IPS DF 6.9 (cell line): ENCODE measurements at regions not wholly inside any gene's neighbourhood (a gene's known extent, or its start where the extent isn't known, plus 50 kb on each side); places are given as distances from the start of the nearest gene placed in this dataset.
"Not testable (repeated sequence)": the region's sequence is repeated elsewhere in the genome, so short reads cannot be mapped to it uniquely, and the experiment has no call there.

ENCODE experiments used
- DNase-seq: peaks from one replicate; pipeline ENCODE4 v3.0.0-alpha.2; 2013; ENCODE audit warnings: low read depth, low spot score
- H3K27ac ChIP-seq: one replicate; pipeline ENCODE4 v1.5.1; 2013; ENCODE audit warnings: low read length, control low read depth
- H3K27me3 ChIP-seq: 2 replicates; pipeline ENCODE4 v1.6.1; 2013; ENCODE audit warnings: mild to moderate bottlenecking, low read length; ENCODE audit not compliant: control insufficient read depth, insufficient read depth
- H3K36me3 ChIP-seq: 2 replicates; pipeline ENCODE4 v1.6.1; 2013; ENCODE audit warnings: low read length; ENCODE audit not compliant: control insufficient read depth, insufficient read depth
- H3K4me1 ChIP-seq: 2 replicates; pipeline ENCODE4 v1.6.1; 2013; ENCODE audit warnings: low read length; ENCODE audit not compliant: control insufficient read depth, insufficient read depth
- H3K4me3 ChIP-seq: 2 replicates; pipeline ENCODE4 v1.5.1; 2013; ENCODE audit warnings: mild to moderate bottlenecking, low read length
- H3K9me3 ChIP-seq: 2 replicates; pipeline ENCODE4 v1.6.1; 2013; ENCODE audit warnings: low read length, inconsistent platforms; ENCODE audit not compliant: control insufficient read depth, insufficient read depth
- WGBS: extraction: QIAGEN DNeasy Blood & Tissue Kit; methylation state at CpG from one replicate; pipeline ENCODE4 v1.1.7; 2013; ENCODE audit warnings: mixed read lengths, missing lambda C conversion rate; ENCODE audit not compliant: insufficient read length, insufficient coverage; 5-methylcytosine and 5-hydroxymethylcytosine counted together

DNA sequence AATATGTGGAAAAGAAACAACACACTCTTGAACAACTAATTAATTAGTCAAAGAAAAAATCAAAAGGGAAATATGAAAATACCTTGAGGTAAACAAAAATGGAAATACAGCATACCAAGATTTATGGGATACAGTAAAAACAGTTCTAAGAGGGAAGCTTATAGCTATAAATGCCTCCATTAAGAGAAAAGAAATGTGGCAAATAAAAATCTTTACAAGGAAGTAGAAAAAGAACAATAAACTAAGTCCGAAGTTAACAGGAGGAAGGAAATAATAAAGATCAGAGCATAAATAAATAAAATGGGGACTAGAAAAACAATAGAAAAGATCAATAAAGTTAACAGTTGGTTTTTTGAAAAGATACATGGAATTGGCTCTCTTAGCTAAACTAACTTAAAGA, 267.8 kb upstream of the NRP1 start:
- DNase-seq, result no peak
- Histone ChIP-seq H3K9me3 (no peaks in the 10 kb centered on the region), H3K4me3 (no peak overlapping the region), H3K27me3 (no peaks in the 10 kb centered on the region), H3K27ac (no peak overlapping the region), H3K36me3 (no peaks in the 10 kb centered on the region), H3K4me1 (no peaks in the 10 kb centered on the region)
- WGBS, result no CpG with 5 or more reads among the region's 1 CpG

DNA sequence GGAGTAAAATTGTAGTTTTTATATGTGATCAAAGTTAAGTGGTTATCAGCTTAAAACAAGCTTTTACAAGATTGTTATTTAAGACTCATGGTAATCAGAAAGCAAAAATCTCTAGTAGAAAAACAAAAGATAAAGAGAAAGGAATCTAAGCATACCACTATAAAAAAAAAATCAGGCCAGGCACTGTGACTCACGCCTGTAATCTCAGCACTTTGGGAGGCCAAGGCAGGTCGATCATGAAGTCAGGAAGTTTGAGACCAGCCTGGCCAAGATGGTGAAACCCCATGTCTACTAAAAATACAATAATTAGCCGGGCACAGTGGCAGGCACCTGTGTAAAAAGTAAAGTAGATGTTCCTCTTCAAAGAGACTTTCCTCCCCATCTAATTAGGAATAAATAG, 265.9 kb upstream of the NRP1 start:
- Histone ChIP-seq H3K4me3 (no peak overlapping the region), H3K27ac (no peak overlapping the region), H3K9me3 (no peaks in the 10 kb centered on the region), H3K36me3 (no peaks in the 10 kb centered on the region), H3K4me1 (no peaks in the 10 kb centered on the region), H3K27me3 (no peaks in the 10 kb centered on the region)
- DNase-seq, result no peak
- no CpG with 5 or more reads among the region's 3 CpGs for WGBS

DNA sequence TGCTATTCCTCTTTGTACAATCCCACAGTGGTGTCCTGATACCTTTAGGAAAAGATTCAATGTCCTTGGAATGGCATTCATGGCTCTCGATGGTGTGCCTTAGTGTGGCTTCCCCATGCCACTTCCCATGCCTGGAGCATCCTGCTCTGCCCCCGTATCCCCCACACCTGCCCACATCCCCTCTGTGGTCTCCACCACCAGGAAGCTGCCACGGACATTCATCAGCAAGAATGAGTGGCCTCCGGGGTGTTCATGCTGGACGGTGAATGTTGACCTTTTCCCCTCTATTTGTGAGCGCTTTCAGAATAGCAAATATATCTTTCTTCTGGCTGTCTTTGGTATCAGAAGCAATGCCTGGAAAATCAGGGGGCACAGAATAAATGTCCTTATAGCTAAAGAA, 262.0 kb upstream of the NRP1 start:
- no CpG with 5 or more reads among the region's 6 CpGs for WGBS
- no peaks in the 10 kb centered on the region for H3K27me3 ChIP-seq
- H3K4me3 ChIP-seq, result no peak overlapping the region
- H3K9me3 ChIP-seq, result no peaks in the 10 kb centered on the region
- H3K27ac ChIP-seq, result no peak overlapping the region
- no peak for DNase-seq
- H3K36me3 ChIP-seq, result no peaks in the 10 kb centered on the region
- H3K4me1 ChIP-seq, result no peaks in the 10 kb centered on the region

DNA sequence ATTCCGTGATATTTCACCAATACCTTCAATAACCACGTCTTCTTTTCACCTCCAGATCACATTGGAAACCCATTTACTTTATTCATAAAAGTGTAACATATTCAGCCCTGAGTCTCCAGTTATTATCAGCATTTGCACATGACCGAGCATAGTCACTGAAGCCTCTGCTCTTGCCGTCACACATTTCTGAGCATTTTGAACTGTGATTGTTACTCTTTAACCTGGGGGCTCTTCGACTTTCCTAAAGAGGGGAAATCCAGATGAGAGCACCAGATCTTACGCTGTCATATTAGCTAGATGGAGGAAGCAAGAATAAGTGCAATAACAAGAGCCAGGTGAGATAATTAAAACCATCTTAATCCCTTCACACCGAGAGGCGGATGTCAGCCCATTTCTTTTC, 260.0 kb upstream of the NRP1 start:
- Histone ChIP-seq H3K4me3 (no peak overlapping the region), H3K4me1 (no peaks in the 10 kb centered on the region), H3K27me3 (no peaks in the 10 kb centered on the region), H3K27ac (no peak overlapping the region), H3K9me3 (no peaks in the 10 kb centered on the region), H3K36me3 (no peaks in the 10 kb centered on the region)
- WGBS, result 100% methylated on average over 1 of the region's 8 CpGs
- DNase-seq, result no peak

DNA sequence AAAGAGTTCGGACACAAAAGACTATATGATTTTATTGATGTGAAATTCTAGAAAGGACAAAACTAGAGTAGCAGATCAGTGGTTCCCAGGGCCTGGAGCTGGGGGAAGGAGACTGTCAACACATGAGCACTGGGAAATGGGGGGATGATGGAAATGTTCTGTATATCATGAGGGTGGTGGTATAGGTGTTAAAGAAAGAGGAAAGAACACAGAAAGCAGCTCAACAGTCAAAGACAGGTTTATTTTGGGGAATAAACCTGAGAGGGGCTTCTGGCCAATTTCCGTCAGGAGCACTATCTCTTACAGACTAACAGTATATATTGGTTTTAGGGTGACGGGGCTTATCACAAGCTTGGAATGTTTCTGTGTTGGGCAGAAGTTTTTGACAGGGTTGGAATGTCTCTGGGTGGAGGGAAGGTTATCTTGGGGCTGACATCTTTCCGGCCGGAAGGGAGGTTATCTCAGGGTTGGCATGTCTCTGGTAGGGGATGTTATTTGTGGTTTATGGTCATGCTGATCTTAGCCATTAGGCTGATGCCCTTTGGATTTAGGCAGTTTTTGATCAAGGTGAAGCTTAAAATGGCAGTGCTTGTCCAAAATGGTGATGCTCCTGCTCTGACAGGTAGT, 254.6 kb upstream of the NRP1 start:
- H3K36me3 ChIP-seq, result no peaks in the 10 kb centered on the region
- H3K27ac ChIP-seq, result no peak overlapping the region
- no peak overlapping the region for H3K4me3 ChIP-seq
- no peaks in the 10 kb centered on the region; the same call in 1 of the 2 replicates for H3K9me3 ChIP-seq
- no peaks in the 10 kb centered on the region for H3K4me1 ChIP-seq
- DNase-seq, result no peak
- H3K27me3 ChIP-seq, result no peaks in the 10 kb centered on the region
- WGBS, result no CpG with 5 or more reads among the region's 5 CpGs

DNA sequence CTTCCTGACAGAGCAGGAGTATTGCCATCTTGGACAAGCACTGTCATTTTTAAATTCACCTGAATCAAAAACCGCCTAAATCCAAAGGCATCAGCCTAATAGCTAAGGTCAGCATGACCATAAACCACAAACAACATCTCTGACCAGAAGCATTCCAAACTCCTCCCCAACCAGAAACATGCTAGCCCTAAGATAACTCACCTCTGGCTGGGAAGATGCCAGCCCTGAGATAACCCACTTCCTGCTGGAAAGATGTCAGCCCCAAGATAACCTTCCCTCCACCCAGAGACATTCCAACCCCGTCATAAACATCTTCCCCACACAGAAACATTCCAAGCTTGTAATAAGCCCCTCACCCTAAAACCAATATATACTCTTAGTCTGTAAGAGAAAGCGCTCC, 250.1 kb upstream of the NRP1 start:
- not testable (repeated sequence) for H3K9me3 ChIP-seq, DNase-seq, H3K36me3 ChIP-seq, H3K27ac ChIP-seq, H3K4me3 ChIP-seq, H3K27me3 ChIP-seq, H3K4me1 ChIP-seq
- WGBS, result no CpG with 5 or more reads among the region's 3 CpGs

DNA sequence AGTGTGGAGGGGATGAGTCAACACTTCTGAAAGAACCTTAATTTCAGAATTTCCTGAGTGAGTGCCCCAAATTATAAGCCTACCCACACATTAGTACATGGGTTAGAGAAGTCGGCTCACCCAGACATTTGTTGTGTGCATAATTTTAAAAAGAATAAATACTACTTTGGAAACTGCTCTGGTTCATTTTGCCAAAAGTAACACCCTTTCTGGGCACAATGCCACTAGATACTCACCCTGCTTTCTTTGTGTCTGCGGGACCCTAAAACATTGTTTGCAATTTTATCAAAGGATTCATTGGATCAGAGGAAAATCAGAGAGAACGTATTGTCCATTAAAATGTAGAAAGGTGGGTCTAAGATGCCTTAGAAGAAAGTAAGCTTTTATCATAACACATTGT, 245.5 kb upstream of the NRP1 start:
- WGBS, result no CpG with 5 or more reads among the region's 3 CpGs
- DNase-seq, result no peak

DNA sequence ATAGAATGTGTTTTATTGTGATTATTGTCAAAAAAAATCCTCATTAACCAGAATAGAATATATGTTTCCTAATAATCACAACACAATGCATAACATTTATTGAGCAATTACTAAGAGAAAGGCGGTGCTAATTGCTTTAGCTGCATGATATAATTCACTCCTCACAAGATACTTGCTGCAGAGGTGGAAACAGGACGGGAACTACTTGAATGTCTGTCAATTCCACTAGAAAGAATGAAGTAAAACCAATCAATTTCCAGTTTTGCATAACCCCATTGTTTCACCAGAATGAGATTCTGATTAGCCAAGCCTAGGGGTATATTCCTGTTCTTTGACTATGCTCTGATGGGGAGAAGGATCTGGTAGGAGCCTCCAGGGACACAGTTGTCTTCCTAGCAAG, 239.1 kb upstream of the NRP1 start:
- Histone ChIP-seq H3K36me3 (no peaks in the 10 kb centered on the region), H3K27me3 (no peaks in the 10 kb centered on the region), H3K9me3 (no peaks in the 10 kb centered on the region), H3K4me1 (no peaks in the 10 kb centered on the region), H3K27ac (no peak overlapping the region), H3K4me3 (no peak overlapping the region)
- WGBS, result no CpG with 5 or more reads among the region's 2 CpGs
- no peak for DNase-seq

More for the DNA sequence above, 245.5 kb upstream of the NRP1 start:
- no peak overlapping the region for H3K4me3 ChIP-seq
- no peaks in the 10 kb centered on the region; the same call in 1 of the 2 replicates for H3K27me3 ChIP-seq
- no peaks in the 10 kb centered on the region for H3K9me3 ChIP-seq
- H3K36me3 ChIP-seq, result no peaks in the 10 kb centered on the region
- H3K27ac ChIP-seq, result no peak overlapping the region
- no peaks in the 10 kb centered on the region for H3K4me1 ChIP-seq

DNA sequence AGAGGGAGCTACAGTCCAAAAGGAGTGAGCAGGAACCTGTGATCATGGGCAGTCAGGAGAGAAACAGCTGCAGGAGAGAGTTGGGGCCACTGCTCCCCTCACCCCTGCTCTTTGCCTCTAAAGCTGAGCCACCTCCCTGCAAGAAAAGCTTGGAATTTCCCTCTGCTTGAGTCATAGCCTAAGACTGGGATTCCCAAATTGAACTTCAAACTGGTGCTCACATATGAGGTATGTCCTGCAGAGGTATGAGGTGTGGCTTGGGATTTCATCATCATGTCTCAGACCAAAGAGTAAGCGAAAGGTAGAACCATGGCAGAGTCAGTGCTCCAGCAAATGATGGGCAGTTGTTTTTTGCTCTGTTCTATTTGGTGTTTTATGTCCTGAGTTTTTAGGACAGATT, 237.1 kb upstream of the NRP1 start:
- DNase-seq, result no peak
- no CpG with 5 or more reads among the region's 1 CpG for WGBS
- H3K9me3 ChIP-seq, result no peaks in the 10 kb centered on the region
- H3K36me3 ChIP-seq, result no peaks in the 10 kb centered on the region
- H3K27me3 ChIP-seq, result no peaks in the 10 kb centered on the region
- H3K4me1 ChIP-seq, result no peaks in the 10 kb centered on the region
- H3K4me3 ChIP-seq, result no peak overlapping the region
- no peak overlapping the region for H3K27ac ChIP-seq

DNA sequence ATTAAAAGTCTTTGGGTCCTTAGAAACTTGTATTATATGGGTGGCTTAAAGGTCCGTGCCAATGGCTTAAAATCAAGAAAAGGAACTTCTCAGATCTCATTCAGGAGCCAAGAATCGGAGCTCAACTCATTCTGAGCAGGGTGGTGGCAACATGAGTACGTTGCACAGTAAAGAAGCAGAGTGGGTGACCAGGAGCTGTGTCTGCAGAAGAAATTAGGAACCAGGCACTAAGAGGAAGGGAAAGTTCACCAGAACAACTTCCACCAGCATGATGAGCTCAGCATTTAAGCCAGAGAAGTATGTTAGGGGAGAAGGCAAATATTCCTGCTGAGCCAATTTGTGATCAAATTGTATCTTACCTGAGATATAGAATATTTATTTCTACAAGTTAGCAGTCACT, 236.0 kb upstream of the NRP1 start:
- 0 out of 2 replicates have a peak, but pooled peaks cover 2% of the 10 kb centered on the region for H3K4me1 ChIP-seq
- H3K9me3 ChIP-seq, result no peaks in the 10 kb centered on the region
- H3K27ac ChIP-seq, result no peak overlapping the region
- H3K36me3 ChIP-seq, result no peaks in the 10 kb centered on the region
- H3K27me3 ChIP-seq, result no peaks in the 10 kb centered on the region
- no peak for DNase-seq
- WGBS, result no CpG with 5 or more reads among the region's 3 CpGs
- no peak overlapping the region for H3K4me3 ChIP-seq

DNA sequence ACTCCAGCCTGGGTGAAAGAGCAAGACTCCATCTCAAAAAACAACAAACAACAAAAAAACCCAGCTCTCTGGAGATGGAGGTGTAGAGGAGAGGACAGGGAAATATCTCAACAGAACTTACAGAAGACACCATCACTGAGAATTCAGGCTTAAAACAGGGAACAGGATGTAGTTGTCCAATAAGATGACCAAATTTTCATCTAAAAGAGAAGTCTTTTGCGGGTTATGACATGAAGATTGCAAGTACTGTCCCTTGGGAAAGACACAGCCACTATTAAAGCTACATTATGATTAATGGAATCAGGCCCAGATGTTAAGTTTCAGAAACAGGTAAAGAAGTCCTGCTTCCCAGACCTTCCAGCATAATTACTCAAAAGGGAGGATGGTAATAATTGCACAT, 235.2 kb upstream of the NRP1 start:
- Histone ChIP-seq H3K36me3 (no peaks in the 10 kb centered on the region), H3K4me3 (no peak overlapping the region), H3K9me3 (no peaks in the 10 kb centered on the region), H3K4me1 (0 out of 2 replicates have a peak, but pooled peaks cover 2% of the 10 kb centered on the region), H3K27ac (no peak overlapping the region), H3K27me3 (no peaks in the 10 kb centered on the region)
- no CpG with 5 or more reads among the region's 1 CpG for WGBS
- DNase-seq, result no peak
